ENCODE measurements at regions not wholly inside any gene's neighbourhood (a gene's known extent, or its start where the extent isn't known, plus 50 kb on each side); places are given as distances from the start of the nearest gene placed in this dataset.

DNA sequence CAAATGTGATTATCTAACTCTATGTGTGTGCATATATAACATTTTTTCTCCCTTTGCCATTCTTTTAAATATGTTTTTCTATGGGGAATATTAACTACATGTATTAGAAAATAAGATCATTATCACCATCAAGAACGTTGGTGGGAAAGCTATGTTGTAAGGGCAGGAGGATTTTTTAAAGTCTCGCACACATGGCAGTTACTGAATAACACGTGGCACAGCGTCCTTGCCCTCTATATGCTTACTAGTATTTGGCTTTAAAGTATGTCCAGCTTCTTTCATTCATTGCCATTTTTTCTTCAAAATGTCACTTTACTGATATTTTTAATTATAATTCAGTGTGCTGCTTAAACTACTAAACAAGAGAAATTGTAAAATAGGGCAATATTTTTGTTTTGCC is 944.3 kb downstream of the SOCS6 start:
- no peak for TF ChIP-seq POLR2A (IDR thresholded peaks at IDR 0.05)
- TF ChIP-seq, protein P1, sequence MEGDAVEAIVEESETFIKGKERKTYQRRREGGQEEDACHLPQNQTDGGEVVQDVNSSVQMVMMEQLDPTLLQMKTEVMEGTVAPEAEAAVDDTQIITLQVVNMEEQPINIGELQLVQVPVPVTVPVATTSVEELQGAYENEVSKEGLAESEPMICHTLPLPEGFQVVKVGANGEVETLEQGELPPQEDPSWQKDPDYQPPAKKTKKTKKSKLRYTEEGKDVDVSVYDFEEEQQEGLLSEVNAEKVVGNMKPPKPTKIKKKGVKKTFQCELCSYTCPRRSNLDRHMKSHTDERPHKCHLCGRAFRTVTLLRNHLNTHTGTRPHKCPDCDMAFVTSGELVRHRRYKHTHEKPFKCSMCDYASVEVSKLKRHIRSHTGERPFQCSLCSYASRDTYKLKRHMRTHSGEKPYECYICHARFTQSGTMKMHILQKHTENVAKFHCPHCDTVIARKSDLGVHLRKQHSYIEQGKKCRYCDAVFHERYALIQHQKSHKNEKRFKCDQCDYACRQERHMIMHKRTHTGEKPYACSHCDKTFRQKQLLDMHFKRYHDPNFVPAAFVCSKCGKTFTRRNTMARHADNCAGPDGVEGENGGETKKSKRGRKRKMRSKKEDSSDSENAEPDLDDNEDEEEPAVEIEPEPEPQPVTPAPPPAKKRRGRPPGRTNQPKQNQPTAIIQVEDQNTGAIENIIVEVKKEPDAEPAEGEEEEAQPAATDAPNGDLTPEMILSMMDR (IDR thresholded peaks at IDR 0.05), result no peak
